ENCODE measurements at regions not wholly inside any gene's neighbourhood (a gene's known extent, or its start where the extent isn't known, plus 50 kb on each side); places are given as distances from the start of the nearest gene placed in this dataset.

GRCh38 chr1:218882454-218882853 lies 291.2 kb upstream of the LYPLAL1 start:
- no TSS peak for BruUV-seq (replicated peaks)
- ATAC-seq (no peak), DNase-seq (ENCODE audit: low read depth, low spot score) (no peak)
- Histone ChIP-seq H3K4me3 (replicated peaks in 1 of 2; ENCODE audit: low read depth in 1 of 2, low read length in 2 of 2) (no peak overlapping the region), H3K9ac (ENCODE audit: low read length) (no peak overlapping the region), H4K20me1 (ENCODE audit: insufficient read depth) (no peaks in the 10 kb centered on the region), H3K4me2 (ENCODE audit: low read length) (no peak overlapping the region), H3K4me1 (ENCODE audit: control insufficient read depth in 1 of 2, insufficient read depth in 2 of 2, low read length in 2 of 2) (peaks cover 4 to 16% of the 10 kb centered on the region in 2 experiments; a peak in 3 of 4 replicates), H3K79me2 (ENCODE audit: insufficient read depth, low read length) (no peaks in the 10 kb centered on the region), H3K36me3 (ENCODE audit: control insufficient read depth in 1 of 2, insufficient read depth in 2 of 2, low read length in 2 of 2) (no peaks in the 10 kb centered on the region), H3K27me3 (ENCODE audit: insufficient read depth, low read length) (no peaks in the 10 kb centered on the region), H2AFZ (ENCODE audit: low read depth, low read length, poor library complexity, severe bottlenecking) (no peak overlapping the region), H3K27ac (ENCODE audit: low read depth, low read length) (no peak overlapping the region), H3K9me2 (ENCODE audit: insufficient read depth) (no peaks in the 10 kb centered on the region), H3K9me3 (ENCODE audit: control insufficient read depth in 1 of 2, insufficient read depth in 1 of 2, low read depth in 1 of 2, low read length in 2 of 2) (no peaks in the 10 kb centered on the region)
- ChIA-PET RAD21 (ENCODE audit: low non-redundant PET in 1 of 2, low total read pairs in 2 of 2, uncharacterized antibody in 2 of 2, unreplicated experiment in 2 of 2) (no interaction called here), CTCF (no interaction called here), POLR2A (no interaction called here)
- TF ChIP-seq MAX (IDR thresholded peaks at IDR 0.05) (no peak), POLR2AphosphoS5 (IDR thresholded peaks at IDR 0.05; ENCODE audit: low read depth, low read length) (no peak), POLR2A (IDR thresholded peaks at IDR 0.05; ENCODE audit: borderline replicate concordance, extremely low read depth, insufficient read depth, insufficient read length) (no peak), YY1 (IDR thresholded peaks at IDR 0.05; ENCODE audit: extremely low read depth, insufficient replicate concordance, low read depth, low read length) (no peak), RAD21 (IDR thresholded peaks at IDR 0.05; ENCODE audit: low read depth) (no peak), ZFX (IDR thresholded peaks at IDR 0.05) (no peak), REST (IDR thresholded peaks at IDR 0.05; ENCODE audit: low read depth) (no peak), SRF (IDR thresholded peaks at IDR 0.05; ENCODE audit: low read depth) (no peak), FOSL1 (IDR thresholded peaks at IDR 0.05; ENCODE audit: low read depth) (no peak), CBX3 (IDR thresholded peaks at IDR 0.05; ENCODE audit: low read depth) (no peak), EZH2 (IDR thresholded peaks at IDR 0.05) (no peak)
- intact Hi-C loops (cut with micrococcal nuclease) = no loop called here
